NK-92 treated with Interleukin-12 subunit alpha and Interleukin-12 subunit beta, amount 100 ng/mL, for 24 hours (cell line): ENCODE measurements at regions not wholly inside any gene's neighbourhood (a gene's known extent, or its start where the extent isn't known, plus 50 kb on each side); places are given as distances from the start of the nearest gene placed in this dataset.
"Not testable (repeated sequence)": the region's sequence is repeated elsewhere in the genome, so short reads cannot be mapped to it uniquely, and the experiment has no call there.

Source experiments
- DNase-seq: peaks from one replicate; lab custom pipeline; 2025; lab: John Stamatoyannopoulos, UW

GRCh38 chr11:37430966-37431632 lies 833.1 kb upstream of the RAG2 start:
- DNase-seq = not testable (repeated sequence)

- DNase-seq = no peak
Measured at GRCh38 chr11:37422511-37422910, 824.5 kb upstream of the RAG2 start.

GRCh38 chr11:37411289-37411688 lies 813.3 kb upstream of the RAG2 start:
- no peak for DNase-seq

- no peak for DNase-seq
Measured at GRCh38 chr11:37409124-37409523, 811.1 kb upstream of the RAG2 start.

- no peak for DNase-seq
Measured at GRCh38 chr11:37407461-37407860, 809.4 kb upstream of the RAG2 start.

GRCh38 chr11:37406651-37407050 lies 808.6 kb upstream of the RAG2 start:
- no peak for DNase-seq

- no peak for DNase-seq
Measured at GRCh38 chr11:37404231-37404630, 806.2 kb upstream of the RAG2 start.

GRCh38 chr11:37402663-37403062 lies 804.6 kb upstream of the RAG2 start:
- DNase-seq = no peak

GRCh38 chr11:37394236-37394870 lies 796.3 kb upstream of the RAG2 start:
- no peak for DNase-seq

GRCh38 chr11:37391615-37392014 lies 793.6 kb upstream of the RAG2 start:
- DNase-seq = no peak

- no peak for DNase-seq
Measured at GRCh38 chr11:37390576-37391083, 792.6 kb upstream of the RAG2 start.

GRCh38 chr11:37378958-37379357 lies 780.9 kb upstream of the RAG2 start:
- no peak for DNase-seq

GRCh38 chr11:37372667-37373066 lies 774.6 kb upstream of the RAG2 start:
- no peak for DNase-seq

GRCh38 chr11:37371346-37371970 lies 773.4 kb upstream of the RAG2 start:
- no peak for DNase-seq

- DNase-seq = no peak
Measured at GRCh38 chr11:37370817-37371216, 772.8 kb upstream of the RAG2 start.

GRCh38 chr11:37364246-37364839 lies 766.3 kb upstream of the RAG2 start:
- DNase-seq = no peak

- DNase-seq = no peak
Measured at GRCh38 chr11:37353192-37353591, 755.2 kb upstream of the RAG2 start.

- DNase-seq = no peak
Measured at GRCh38 chr11:37352485-37352884, 754.4 kb upstream of the RAG2 start.

- DNase-seq = no peak
Measured at GRCh38 chr11:37343290-37343689, 745.3 kb upstream of the RAG2 start.

- DNase-seq = no peak
Measured at GRCh38 chr11:37336401-37336800, 738.4 kb upstream of the RAG2 start.

- no peak for DNase-seq
Measured at GRCh38 chr11:37333345-37333744, 735.3 kb upstream of the RAG2 start.

- DNase-seq = no peak
Measured at GRCh38 chr11:37323843-37324242, 725.8 kb upstream of the RAG2 start.
